HFFc6 (cell line): ENCODE measurements at regions not wholly inside any gene's neighbourhood (a gene's known extent, or its start where the extent isn't known, plus 50 kb on each side); places are given as distances from the start of the nearest gene placed in this dataset.
A peak's percentile ranks its signal among the peaks of the same experiment; 100 is the strongest.

Experiments used
- DNase-seq: peaks from one replicate; pipeline ENCODE4 v3.0.0-alpha.2; 2018
- H3K27ac Mint-ChIP-seq: 2 replicates; pipeline ENCODE4 v1.8.0; 2020; ENCODE audit warnings: mild to moderate bottlenecking, mixed read lengths
- H3K27me3 Mint-ChIP-seq: 2 replicates; pipeline ENCODE4 v1.8.0; 2021; ENCODE audit warnings: mild to moderate bottlenecking, moderate library complexity, mixed read lengths; ENCODE audit not compliant: insufficient read depth
- H3K36me3 Mint-ChIP-seq: 2 replicates; pipeline ENCODE4 v1.8.0; 2021; ENCODE audit warnings: low read depth, mixed read lengths
- H3K4me1 Mint-ChIP-seq: 2 replicates; pipeline ENCODE4 v1.8.0; 2020; ENCODE audit warnings: low read depth, mixed read lengths
- H3K4me3 Mint-ChIP-seq: 2 replicates; pipeline ENCODE4 v1.8.0; 2020; ENCODE audit warnings: mild to moderate bottlenecking, moderate library complexity, mixed read lengths
- H3K9me3 Mint-ChIP-seq: 2 replicates; pipeline ENCODE4 v1.8.0; 2020; ENCODE audit warnings: mild to moderate bottlenecking, mixed read lengths
- CTCF ChIP-seq: fragments of 200-600 bp; sonication (generic); IDR thresholded peaks from 2 replicates; pipeline ENCODE4 v1.5.0; 2021; ENCODE audit warnings: antibody characterized with exemption, mild to moderate bottlenecking

- Mint-ChIP-seq H3K4me1 (no peaks in the 10 kb centered on the region; the same call in 1 of the 2 replicates), H3K27ac (no peak overlapping the region), H3K9me3 (peaks cover 6% of the 10 kb centered on the region; the same call in 1 of the 2 replicates), H3K27me3 (peaks cover 6% of the 10 kb centered on the region), H3K36me3 (peaks cover 15% of the 10 kb centered on the region; the same call in 1 of the 2 replicates), H3K4me3 (no peak overlapping the region)
- DNase-seq = no peak
- no peak for TF ChIP-seq CTCF
Observed at GRCh38 chr18:60010984-60011383, 111.2 kb downstream of the PMAIP1 start.

GRCh38 chr18:60010513-60010912 lies 110.7 kb downstream of the PMAIP1 start:
- H3K36me3 Mint-ChIP-seq = peaks cover 15% of the 10 kb centered on the region; the same call in 1 of the 2 replicates
- no peaks in the 10 kb centered on the region; the same call in 1 of the 2 replicates for H3K4me1 Mint-ChIP-seq
- no peak for DNase-seq
- no peak overlapping the region for H3K27ac Mint-ChIP-seq
- no peak for TF ChIP-seq CTCF
- H3K4me3 Mint-ChIP-seq = no peak overlapping the region
- H3K9me3 Mint-ChIP-seq = peaks cover 6% of the 10 kb centered on the region; the same call in 1 of the 2 replicates
- peaks cover 8% of the 10 kb centered on the region for H3K27me3 Mint-ChIP-seq

- no peak for TF ChIP-seq CTCF
- Mint-ChIP-seq H3K9me3 (peaks cover 6% of the 10 kb centered on the region; the same call in 1 of the 2 replicates), H3K4me3 (no peak overlapping the region), H3K4me1 (no peaks in the 10 kb centered on the region; the same call in 1 of the 2 replicates), H3K27me3 (peaks cover 8% of the 10 kb centered on the region), H3K36me3 (peaks cover 19% of the 10 kb centered on the region), H3K27ac (no peak overlapping the region)
- DNase-seq = no peak
Observed at GRCh38 chr18:60007661-60008060, 107.9 kb downstream of the PMAIP1 start.

GRCh38 chr18:60003610-60004185 lies 103.9 kb downstream of the PMAIP1 start:
- peaks cover 19% of the 10 kb centered on the region for H3K36me3 Mint-ChIP-seq
- no peak overlapping the region for H3K4me3 Mint-ChIP-seq
- DNase-seq = no peak
- H3K27ac Mint-ChIP-seq = no peak overlapping the region
- H3K9me3 Mint-ChIP-seq = peaks cover 7% of the 10 kb centered on the region; the same call in 1 of the 2 replicates
- TF ChIP-seq CTCF = no peak
- no peaks in the 10 kb centered on the region; the same call in 1 of the 2 replicates for H3K4me1 Mint-ChIP-seq
- H3K27me3 Mint-ChIP-seq = peaks cover 18% of the 10 kb centered on the region

- peaks cover 7% of the 10 kb centered on the region for H3K36me3 Mint-ChIP-seq
- H3K27ac Mint-ChIP-seq = no peak overlapping the region
- TF ChIP-seq CTCF = peak; percentile 96
- DNase-seq = peak; percentile 52
- peaks cover 7% of the 10 kb centered on the region; the same call in 1 of the 2 replicates for H3K9me3 Mint-ChIP-seq
- H3K4me3 Mint-ChIP-seq = no peak overlapping the region
- no peaks in the 10 kb centered on the region for H3K4me1 Mint-ChIP-seq
- H3K27me3 Mint-ChIP-seq = peaks cover 36% of the 10 kb centered on the region
Observed at GRCh38 chr18:59996370-59996966, 96.7 kb downstream of the PMAIP1 start.
